Activated T-cell treated with anti-CD3 and anti-CD28 coated beads, Interleukin-2, amount 50 U/mL, for 72 hours (primary cell): ENCODE measurements at regions not wholly inside any gene's neighbourhood (a gene's known extent, or its start where the extent isn't known, plus 50 kb on each side); places are given as distances from the start of the nearest gene placed in this dataset.

Experiments
- ATAC-seq, 2 donors: fragments of 150-1000 bp; cut with Tn5 transposase; replicated peaks in 1 of 2; 2 replicates each; pipeline ENCODE4 v1.10.0; 2021; ENCODE audit warnings: moderate library complexity in 2 of 2, mild to moderate bottlenecking in 1 of 2
- DNase-seq, 2 donors: peaks; one replicate each; pipeline ENCODE4 v3.0.0; 2021 to 2022; ENCODE audit warnings: mixed read lengths in 1 of 2
- H3K27ac Mint-ChIP-seq: one replicate; pipeline ENCODE4 v1.8.0; 2022; ENCODE audit warnings: mild to moderate bottlenecking, moderate library complexity, mixed read lengths
- H3K27me3 Mint-ChIP-seq: one replicate; pipeline ENCODE4 v1.8.0; 2022; ENCODE audit warnings: low read depth, mixed read lengths
- H3K36me3 Mint-ChIP-seq, 2 donors: one replicate each; pipeline ENCODE4 v1.8.0; 2022; ENCODE audit warnings: mixed read lengths in 2 of 2, mild to moderate bottlenecking in 1 of 2; ENCODE audit not compliant: insufficient read depth in 2 of 2
- H3K4me1 Mint-ChIP-seq: one replicate; pipeline ENCODE4 v1.8.0; 2022; ENCODE audit warnings: low read depth, mixed read lengths
- H3K4me3 Mint-ChIP-seq, 2 donors: one replicate each; pipeline ENCODE4 v1.8.0; 2022; ENCODE audit warnings: mild to moderate bottlenecking in 2 of 2, mixed read lengths in 2 of 2, moderate library complexity in 2 of 2
- H3K9me3 Mint-ChIP-seq, 2 donors: one replicate each; pipeline ENCODE4 v1.8.0; 2022; ENCODE audit warnings: mixed read lengths in 2 of 2

DNA sequence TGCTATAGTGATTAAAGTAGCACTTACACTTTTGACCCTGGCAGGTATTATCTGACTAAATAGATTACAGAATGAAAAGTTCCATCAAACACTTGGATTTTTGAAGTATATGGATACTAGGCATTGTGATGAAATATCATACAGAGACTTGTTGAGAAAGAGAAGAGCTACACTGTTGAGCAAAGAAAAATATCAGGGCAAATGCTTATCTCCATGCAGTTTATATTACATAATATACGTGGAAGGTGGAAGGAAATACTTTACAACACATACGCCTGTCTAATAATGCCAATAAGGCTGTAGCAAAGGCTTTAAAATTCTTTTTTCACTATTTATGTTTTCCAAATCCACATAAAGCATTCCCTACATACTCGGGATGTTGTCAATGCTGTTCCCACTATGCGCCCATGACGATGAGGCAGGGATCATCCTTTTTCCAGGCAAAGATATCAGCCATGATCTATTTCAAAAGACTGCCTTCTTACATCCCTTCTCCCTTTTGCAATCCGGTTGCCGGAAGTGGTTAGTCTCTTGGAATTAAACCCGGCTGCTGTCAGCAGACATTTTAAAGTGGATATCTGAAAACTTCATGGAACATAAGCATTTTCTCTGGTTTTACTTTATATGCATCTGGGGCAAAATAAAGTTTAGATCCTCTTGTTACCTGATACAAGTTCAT is 92.6 kb upstream of the ITGA4 start:
- H3K9me3 Mint-ChIP-seq: no peaks in the 10 kb centered on the region

DNA sequence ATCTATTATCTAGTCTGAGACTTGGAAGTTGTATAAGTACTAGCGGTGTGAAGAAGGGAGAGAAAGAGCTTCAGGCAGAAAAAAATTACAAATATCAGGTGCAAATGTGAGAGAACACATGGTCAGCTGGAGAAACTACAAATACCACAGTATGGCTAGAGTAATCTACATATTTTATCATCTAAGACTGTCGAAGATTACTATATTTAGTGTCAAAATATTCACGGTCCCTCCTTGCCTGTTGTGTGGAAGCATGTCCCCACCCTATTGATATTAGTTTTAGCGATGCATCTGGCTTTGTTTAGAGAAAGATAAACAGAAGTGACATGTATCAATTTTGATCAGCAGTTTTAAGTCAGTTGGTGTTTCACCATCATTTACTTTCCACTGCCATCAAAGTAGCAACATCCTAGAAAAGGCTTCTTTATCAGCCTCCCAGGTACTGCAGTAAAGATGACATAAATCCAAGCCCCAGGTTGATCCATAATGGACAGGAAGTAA is 90.5 kb upstream of the ITGA4 start:
- no peak for DNase-seq
- no peaks in the 10 kb centered on the region for H3K27me3 Mint-ChIP-seq
- H3K4me3 Mint-ChIP-seq: no peak overlapping the region
- no peak for ATAC-seq
- no peaks in the 10 kb centered on the region for H3K9me3 Mint-ChIP-seq
- peaks cover 10% of the 10 kb centered on the region for H3K4me1 Mint-ChIP-seq
- H3K36me3 Mint-ChIP-seq: peaks cover 0 to 1% of the 10 kb centered on the region in 2 donors
- H3K27ac Mint-ChIP-seq: no peak overlapping the region

More for the DNA sequence above, 92.6 kb upstream of the ITGA4 start:
- Mint-ChIP-seq H3K36me3 (peaks cover 0 to 1% of the 10 kb centered on the region in 2 donors), H3K27ac (no peak overlapping the region), H3K4me1 (no peaks in the 10 kb centered on the region), H3K27me3 (no peaks in the 10 kb centered on the region), H3K4me3 (no peak overlapping the region)
- ATAC-seq (no peak), DNase-seq (no peak)

DNA sequence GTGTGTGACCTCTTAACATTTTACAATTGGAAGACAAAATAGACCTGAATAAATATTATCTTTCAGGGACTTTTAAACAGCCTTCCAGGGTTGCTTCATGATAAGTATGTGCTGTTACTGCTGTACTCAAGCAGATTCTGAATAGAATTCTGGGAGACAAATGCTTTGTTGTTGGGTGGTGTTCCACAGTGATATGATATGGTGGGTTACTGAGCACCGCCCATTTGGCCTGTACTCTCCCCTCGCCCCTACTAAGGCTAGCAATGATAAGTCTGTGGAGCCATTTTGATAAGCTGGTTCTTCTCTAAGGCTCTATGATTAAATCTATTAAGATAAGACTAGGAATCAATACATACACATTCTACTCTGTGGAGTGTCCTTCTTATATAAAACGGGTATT is 89.8 kb upstream of the ITGA4 start:
- Mint-ChIP-seq H3K4me1 (peaks cover 16% of the 10 kb centered on the region), H3K9me3 (no peaks in the 10 kb centered on the region), H3K27ac (no peak overlapping the region), H3K4me3 (no peak overlapping the region), H3K27me3 (no peaks in the 10 kb centered on the region), H3K36me3 (peaks cover 0 to 1% of the 10 kb centered on the region in 2 donors)
- ATAC-seq (no peak), DNase-seq (no peak)

DNA sequence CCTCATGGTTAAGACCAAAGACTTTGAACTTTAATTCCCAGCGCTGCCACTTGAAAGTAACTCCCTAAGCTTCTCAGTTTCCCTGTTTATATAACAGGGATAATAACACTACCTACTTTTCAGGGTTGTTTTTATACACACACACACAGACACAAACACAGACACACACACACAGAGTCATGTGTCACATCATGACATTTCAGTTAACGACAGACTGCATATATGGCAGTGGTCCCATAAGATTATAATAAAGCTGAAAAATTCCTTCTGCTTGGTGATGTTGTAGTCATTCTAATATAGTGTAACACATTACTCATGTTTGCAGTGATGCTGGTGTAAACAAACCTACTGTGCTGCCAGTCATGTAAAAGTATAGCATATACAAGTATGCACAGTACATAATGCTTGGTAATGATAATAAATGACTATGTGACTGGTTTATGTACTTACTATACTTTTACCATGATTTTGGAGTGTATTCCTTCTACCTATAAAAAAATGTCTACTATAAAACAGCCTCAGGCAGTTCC is 89.2 kb upstream of the ITGA4 start:
- Mint-ChIP-seq H3K9me3 (no peaks in the 10 kb centered on the region), H3K4me3 (no peak overlapping the region), H3K27me3 (no peaks in the 10 kb centered on the region), H3K36me3 (peaks cover 0 to 1% of the 10 kb centered on the region in 2 donors), H3K27ac (no peak overlapping the region), H3K4me1 (peaks cover 22% of the 10 kb centered on the region)
- ATAC-seq (no peak), DNase-seq (no peak)

DNA sequence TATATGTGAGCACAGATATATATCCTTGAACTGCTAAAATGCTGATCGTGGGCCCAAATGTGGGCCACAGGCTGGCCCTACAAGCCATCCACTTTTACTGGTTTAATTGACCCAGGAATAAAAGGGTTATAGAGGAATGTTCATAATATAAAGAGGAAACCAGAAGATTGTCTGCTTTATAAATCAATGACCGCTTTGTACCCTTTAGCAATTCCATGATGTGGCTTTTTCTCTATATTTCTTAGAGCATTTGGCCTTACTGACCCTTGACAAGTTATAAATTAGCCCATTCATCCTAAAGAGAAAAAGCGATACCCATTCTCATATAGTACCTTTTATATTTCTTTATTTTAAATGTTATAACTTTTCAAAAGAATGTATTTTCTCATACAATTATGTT is 87.1 kb upstream of the ITGA4 start:
- Mint-ChIP-seq H3K27me3 (no peaks in the 10 kb centered on the region), H3K36me3 (no peaks in the 10 kb centered on the region), H3K27ac (no peak overlapping the region), H3K4me1 (peaks cover 22% of the 10 kb centered on the region), H3K9me3 (no peaks in the 10 kb centered on the region), H3K4me3 (no peak overlapping the region)
- DNase-seq: no peak
- no peak for ATAC-seq

DNA sequence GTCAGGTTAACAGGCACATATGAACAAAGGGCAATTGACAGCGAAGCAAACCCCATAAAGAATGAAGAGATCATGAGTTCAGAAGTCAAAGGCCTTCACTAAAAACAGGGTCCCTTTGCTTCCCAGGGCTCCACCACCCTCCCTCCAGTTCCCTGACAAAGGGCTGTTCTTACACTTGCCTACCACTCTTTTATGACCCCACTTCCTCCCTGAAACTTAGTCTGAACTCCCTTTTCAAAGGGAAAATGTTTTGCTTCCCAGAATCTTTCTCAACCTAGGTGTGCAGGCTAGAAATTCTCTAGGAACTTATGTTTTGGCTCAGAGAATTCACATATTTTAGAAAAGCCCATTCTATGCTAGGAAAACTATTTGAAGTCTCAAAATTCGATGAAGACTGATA is 86.0 kb upstream of the ITGA4 start:
- ATAC-seq (no peak), DNase-seq (no peak)
- Mint-ChIP-seq H3K4me3 (no peak overlapping the region), H3K27me3 (no peaks in the 10 kb centered on the region), H3K27ac (no peak overlapping the region), H3K36me3 (no peaks in the 10 kb centered on the region), H3K4me1 (peaks cover 22% of the 10 kb centered on the region), H3K9me3 (no peaks in the 10 kb centered on the region)

DNA sequence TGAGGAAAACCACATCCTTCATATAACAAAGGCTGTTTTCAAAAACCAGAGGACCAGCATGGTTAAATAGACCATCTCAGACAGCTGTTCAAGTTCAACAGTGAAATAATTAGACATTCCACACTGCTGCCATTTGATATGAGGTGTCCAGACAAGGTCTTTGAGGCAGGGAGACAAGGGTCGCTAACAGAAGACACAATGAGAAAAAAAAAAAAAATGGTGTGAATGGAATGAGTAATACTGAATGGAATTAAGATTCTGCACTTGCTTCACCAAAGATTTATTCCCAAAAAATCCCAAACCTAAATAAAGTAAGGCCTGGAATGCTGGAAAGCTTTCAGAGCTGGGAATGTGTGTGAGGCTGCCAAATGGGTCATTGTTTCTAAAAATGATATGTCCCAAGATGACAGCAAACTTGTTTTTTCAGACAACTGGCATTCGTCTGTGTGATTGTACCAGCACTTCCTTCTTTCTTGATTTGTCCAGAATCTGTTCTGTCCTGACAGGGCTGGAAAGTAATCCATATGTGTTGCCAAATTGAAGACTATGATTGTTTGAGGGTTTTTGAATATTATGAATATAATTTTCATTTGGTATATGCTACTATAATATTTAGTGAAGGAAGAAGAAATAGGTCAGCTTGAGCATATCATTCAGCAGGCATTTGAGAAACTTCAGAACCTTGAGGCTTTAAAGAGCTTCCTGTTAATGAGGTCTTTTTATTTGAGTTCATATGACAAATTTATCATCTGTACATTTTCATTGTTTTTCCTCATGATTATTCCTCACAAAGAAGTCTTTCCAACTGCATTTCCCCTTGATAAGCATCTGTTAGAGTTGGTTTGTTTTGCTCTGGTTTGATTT is 85.2 kb upstream of the ITGA4 start:
- no peaks in the 10 kb centered on the region for H3K27me3 Mint-ChIP-seq
- no peaks in the 10 kb centered on the region for H3K9me3 Mint-ChIP-seq
- no peak overlapping the region for H3K4me3 Mint-ChIP-seq
- peak overlapping the region; percentile 25 for H3K27ac Mint-ChIP-seq
- ATAC-seq (no peak), DNase-seq (no peak)
- no peaks in the 10 kb centered on the region for H3K36me3 Mint-ChIP-seq
- peaks cover 22% of the 10 kb centered on the region for H3K4me1 Mint-ChIP-seq

DNA sequence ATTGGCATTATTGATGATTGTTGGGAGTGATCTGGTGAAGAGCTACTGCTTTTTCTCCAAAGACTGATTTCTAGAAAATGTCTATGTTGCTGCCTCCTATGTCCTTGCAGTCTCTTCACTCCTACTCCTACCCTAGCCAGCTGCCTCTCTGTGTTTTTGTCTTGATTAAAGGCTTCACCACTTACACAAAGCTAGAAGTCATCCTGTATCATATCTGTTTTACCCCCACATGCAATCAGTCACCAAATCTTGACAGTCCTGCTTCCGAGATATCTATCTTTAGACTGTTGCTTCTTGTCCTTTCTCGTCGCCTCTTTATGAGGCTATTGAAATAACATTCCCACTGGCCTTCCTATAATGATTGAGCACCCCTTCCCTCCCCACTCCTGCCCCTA is 84.5 kb upstream of the ITGA4 start:
- Mint-ChIP-seq H3K4me3 (no peak overlapping the region), H3K27me3 (no peaks in the 10 kb centered on the region), H3K27ac (peak overlapping the region; percentile 3), H3K4me1 (peaks cover 22% of the 10 kb centered on the region), H3K36me3 (no peaks in the 10 kb centered on the region), H3K9me3 (no peaks in the 10 kb centered on the region)
- DNase-seq: no peak
- no peak for ATAC-seq

DNA sequence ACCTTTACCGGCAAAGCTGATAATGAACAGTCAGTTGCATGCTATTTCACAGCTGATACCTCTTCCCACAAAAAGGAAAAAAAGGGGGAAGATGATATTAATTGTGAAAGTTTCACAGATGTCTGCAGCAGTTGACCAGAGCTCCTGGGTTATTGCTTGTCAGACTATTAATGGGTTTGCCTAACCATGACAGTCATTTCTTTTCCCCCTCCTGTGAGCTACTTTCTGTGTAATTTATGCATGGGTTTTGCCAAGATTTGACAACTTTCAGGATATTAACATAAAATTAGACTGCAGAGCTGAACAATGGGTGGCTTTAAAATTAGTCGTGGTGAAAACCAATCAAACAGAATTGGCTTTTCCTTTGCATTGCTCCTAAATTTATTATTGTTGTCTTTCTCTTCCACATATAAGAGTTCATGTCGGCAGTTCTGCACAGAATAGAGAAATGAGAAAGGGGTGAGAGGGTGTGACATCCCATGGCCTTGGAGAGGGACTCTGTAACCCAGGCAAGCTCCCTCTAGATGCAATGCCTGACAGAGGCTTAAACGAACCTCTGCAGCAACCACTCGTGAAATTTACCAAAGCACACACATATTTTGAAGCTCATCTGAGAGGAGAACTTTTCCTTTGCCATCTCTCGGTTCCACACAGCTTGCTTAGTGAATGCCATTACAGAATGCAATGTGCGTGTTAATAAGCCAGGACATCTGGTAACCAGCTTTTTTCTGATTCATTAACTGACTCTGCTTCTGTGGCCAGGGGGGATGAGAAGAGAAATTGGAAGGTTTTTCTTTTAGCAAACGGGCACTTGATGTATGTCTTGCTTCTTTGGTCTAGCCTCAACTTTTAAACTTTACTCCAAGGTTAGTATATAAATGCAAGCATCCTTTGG is 82.2 kb upstream of the ITGA4 start:
- Mint-ChIP-seq H3K9me3 (no peaks in the 10 kb centered on the region), H3K4me1 (peaks cover 22% of the 10 kb centered on the region), H3K36me3 (no peaks in the 10 kb centered on the region), H3K27me3 (no peaks in the 10 kb centered on the region), H3K27ac (no peak overlapping the region), H3K4me3 (no peak overlapping the region)
- DNase-seq (no peak), ATAC-seq (no peak)

DNA sequence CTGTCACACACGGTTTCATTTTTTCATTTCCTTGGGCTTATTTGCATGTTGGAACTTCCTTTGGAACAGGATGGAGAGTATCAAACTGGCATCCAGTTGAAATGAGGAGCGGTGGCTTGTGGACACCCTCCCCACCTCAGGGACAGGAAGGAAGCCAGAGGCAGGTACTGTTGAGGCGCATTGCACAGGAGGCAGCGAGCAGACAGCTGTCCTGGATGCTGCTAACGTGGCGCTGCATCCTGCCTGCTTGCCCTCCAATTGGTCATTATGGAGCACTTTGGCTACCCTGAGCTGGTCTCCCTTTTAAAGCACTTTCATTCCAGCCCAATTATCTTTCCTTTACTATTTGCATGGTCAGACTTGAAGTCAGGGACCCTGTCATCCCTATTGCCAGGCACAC is 80.7 kb upstream of the ITGA4 start:
- no peak for DNase-seq
- peaks cover 16% of the 10 kb centered on the region for H3K4me1 Mint-ChIP-seq
- H3K27me3 Mint-ChIP-seq: no peaks in the 10 kb centered on the region
- no peaks in the 10 kb centered on the region for H3K9me3 Mint-ChIP-seq
- no peak overlapping the region for H3K4me3 Mint-ChIP-seq
- peak overlapping the region; percentile 73 for H3K27ac Mint-ChIP-seq
- ATAC-seq: no peak
- H3K36me3 Mint-ChIP-seq: no peaks in the 10 kb centered on the region

DNA sequence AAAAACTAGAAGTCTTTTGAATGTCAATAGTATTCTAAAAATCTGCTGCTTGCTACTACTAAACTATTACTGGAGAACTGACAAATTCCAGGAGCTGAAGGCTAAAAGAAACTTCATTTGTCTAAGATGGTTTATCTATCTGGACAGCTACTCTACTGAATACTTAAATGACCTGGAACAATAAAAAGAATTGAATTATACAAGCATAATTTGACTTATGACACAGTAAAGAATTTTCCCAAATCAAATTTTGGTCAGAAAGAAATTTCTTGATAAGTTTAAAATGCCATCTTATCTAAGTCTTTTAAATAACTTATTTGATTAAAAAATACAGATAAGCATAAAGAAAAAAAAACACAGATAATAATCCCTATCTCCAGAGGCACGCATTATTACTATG is 80.2 kb upstream of the ITGA4 start:
- H3K9me3 Mint-ChIP-seq: no peaks in the 10 kb centered on the region
- H3K36me3 Mint-ChIP-seq: no peaks in the 10 kb centered on the region
- peaks cover 10% of the 10 kb centered on the region for H3K4me1 Mint-ChIP-seq
- no peak for DNase-seq
- H3K27ac Mint-ChIP-seq: peak overlapping the region; percentile 73
- H3K4me3 Mint-ChIP-seq: no peak overlapping the region
- no peak for ATAC-seq
- no peaks in the 10 kb centered on the region for H3K27me3 Mint-ChIP-seq

DNA sequence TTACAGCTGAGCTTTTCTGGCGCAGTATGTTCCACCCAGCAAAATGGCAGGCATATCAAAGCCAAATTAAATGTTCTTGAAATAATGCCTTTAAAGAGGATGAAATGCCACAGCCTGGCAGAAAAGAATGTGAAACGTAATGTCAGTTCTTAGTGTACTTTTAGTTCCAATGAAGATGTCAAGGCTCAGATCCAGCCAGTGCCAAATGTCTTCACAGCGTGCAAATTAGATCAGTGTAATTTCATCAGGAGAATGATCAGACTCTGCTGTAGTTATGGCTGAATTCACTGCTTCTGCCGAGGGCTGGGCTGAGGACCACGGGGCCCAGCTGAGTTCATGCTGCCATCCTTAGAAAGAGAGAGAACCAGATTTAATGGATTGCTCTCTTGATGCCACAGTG is 78.7 kb upstream of the ITGA4 start:
- no peaks in the 10 kb centered on the region for H3K9me3 Mint-ChIP-seq
- H3K27me3 Mint-ChIP-seq: no peaks in the 10 kb centered on the region
- DNase-seq: no peak
- H3K4me1 Mint-ChIP-seq: no peaks in the 10 kb centered on the region
- H3K27ac Mint-ChIP-seq: no peak overlapping the region
- H3K36me3 Mint-ChIP-seq: peaks cover 0 to under 1% of the 10 kb centered on the region in 2 donors
- no peak for ATAC-seq
- no peak overlapping the region for H3K4me3 Mint-ChIP-seq

DNA sequence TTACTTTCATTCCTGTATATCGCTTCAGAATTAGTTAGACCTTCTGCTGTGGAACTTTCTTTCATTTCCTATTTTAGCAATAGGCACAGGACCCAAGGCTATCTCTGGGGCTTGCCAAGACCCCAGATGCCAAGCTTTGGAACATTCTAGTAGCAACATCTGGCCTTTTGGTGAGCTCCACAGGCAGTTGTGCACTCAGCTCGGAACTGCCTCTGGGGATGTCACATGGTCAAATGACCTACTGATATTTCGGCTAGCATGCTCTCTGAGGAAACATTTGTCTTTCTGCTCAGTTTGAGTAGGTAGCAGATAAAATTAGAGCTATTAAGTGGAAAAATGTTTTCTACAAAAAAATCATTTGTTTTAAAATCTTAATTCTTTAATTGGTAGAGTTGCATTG is 76.6 kb upstream of the ITGA4 start:
- no peaks in the 10 kb centered on the region for H3K27me3 Mint-ChIP-seq
- H3K27ac Mint-ChIP-seq: no peak overlapping the region
- ATAC-seq (no peak), DNase-seq (no peak)
- H3K4me3 Mint-ChIP-seq: no peak overlapping the region
- peaks cover 2 to 3% of the 10 kb centered on the region in 2 donors for H3K9me3 Mint-ChIP-seq
- H3K4me1 Mint-ChIP-seq: no peaks in the 10 kb centered on the region
- peaks cover 5 to 6% of the 10 kb centered on the region in 2 donors for H3K36me3 Mint-ChIP-seq
